ENCODE measurements at regions not wholly inside any gene's neighbourhood (a gene's known extent, or its start where the extent isn't known, plus 50 kb on each side); places are given as distances from the start of the nearest gene placed in this dataset.

DNA sequence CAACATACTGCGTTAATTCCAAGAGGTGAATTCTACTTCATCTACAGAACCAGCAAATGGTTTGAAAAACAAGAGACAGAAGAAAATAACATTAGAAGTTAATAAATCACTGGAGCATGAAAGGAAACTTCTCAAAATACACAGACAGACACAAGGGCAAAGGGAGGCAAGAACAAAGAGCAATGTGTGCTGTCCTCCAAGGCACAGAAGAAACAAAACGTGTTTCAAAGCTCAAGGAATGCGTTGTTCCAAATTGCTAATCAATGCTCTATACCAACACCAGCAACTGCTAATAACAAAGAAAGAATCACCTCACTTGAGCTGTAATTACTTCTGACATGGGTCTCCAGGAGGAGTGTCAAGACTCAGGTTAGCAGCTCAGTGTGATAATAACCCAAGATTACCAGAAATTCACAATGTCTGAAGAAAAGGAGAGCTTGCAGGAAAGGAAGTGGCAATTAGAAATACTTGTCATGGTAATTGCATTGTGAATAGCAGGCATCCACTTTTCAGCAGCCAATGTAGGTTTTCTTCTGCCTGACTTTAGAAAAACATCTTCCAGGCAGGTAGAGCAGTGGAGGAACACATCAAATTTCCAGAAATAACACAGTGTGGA, 175.4 kb downstream of the SEC16B start:
- TF ChIP-seq POLR2A (IDR thresholded peaks at IDR 0.05) (no peak), POLR2AphosphoS5 (IDR thresholded peaks at IDR 0.05; ENCODE audit: insufficient read depth in 1 of 2, low read depth in 1 of 2) (no peak)
- TF ChIP-seq, protein P1, sequence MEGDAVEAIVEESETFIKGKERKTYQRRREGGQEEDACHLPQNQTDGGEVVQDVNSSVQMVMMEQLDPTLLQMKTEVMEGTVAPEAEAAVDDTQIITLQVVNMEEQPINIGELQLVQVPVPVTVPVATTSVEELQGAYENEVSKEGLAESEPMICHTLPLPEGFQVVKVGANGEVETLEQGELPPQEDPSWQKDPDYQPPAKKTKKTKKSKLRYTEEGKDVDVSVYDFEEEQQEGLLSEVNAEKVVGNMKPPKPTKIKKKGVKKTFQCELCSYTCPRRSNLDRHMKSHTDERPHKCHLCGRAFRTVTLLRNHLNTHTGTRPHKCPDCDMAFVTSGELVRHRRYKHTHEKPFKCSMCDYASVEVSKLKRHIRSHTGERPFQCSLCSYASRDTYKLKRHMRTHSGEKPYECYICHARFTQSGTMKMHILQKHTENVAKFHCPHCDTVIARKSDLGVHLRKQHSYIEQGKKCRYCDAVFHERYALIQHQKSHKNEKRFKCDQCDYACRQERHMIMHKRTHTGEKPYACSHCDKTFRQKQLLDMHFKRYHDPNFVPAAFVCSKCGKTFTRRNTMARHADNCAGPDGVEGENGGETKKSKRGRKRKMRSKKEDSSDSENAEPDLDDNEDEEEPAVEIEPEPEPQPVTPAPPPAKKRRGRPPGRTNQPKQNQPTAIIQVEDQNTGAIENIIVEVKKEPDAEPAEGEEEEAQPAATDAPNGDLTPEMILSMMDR (IDR thresholded peaks at IDR 0.05): no peak
